GM12875 (cell line): ENCODE measurements at regions not wholly inside any gene's neighbourhood (a gene's known extent, or its start where the extent isn't known, plus 50 kb on each side); places are given as distances from the start of the nearest gene placed in this dataset.

Experiments used
- H3K4me3 ChIP-seq: one replicate; pipeline ENCODE4 v1.5.1; 2011; ENCODE audit warnings: low read depth, low read length, control low read depth
- TF ChIP-seq, protein P1 (sequence below): IDR thresholded peaks from 2 replicates; pipeline ENCODE4 v1.5.1; 2011; ENCODE audit warnings: low read depth, mild to moderate bottlenecking, control low read depth, inconsistent platforms, low read length, moderate library complexity, borderline replicate concordance; ENCODE audit not compliant: insufficient read depth

DNA sequence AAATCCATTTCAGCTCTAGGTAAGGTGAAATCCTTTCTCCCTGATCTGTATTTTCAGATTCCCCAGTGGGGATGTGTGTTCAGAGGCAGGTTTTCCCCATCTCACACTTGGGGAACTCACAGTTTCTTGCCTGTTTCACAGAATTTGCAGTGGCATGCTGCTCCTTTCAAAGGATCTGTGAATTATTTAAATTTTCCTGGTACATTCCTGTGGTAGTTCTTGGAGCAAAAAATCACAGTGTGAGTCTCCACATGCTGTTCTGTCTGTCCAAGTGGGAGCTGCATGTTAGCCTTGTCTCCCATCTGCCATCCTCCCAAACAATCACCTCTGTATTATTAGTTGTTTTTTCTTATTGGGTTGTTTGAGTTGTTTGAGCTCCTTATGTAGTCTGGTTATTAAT, 372.9 kb downstream of the ARL6IP6 start:
- TF ChIP-seq, protein P1, sequence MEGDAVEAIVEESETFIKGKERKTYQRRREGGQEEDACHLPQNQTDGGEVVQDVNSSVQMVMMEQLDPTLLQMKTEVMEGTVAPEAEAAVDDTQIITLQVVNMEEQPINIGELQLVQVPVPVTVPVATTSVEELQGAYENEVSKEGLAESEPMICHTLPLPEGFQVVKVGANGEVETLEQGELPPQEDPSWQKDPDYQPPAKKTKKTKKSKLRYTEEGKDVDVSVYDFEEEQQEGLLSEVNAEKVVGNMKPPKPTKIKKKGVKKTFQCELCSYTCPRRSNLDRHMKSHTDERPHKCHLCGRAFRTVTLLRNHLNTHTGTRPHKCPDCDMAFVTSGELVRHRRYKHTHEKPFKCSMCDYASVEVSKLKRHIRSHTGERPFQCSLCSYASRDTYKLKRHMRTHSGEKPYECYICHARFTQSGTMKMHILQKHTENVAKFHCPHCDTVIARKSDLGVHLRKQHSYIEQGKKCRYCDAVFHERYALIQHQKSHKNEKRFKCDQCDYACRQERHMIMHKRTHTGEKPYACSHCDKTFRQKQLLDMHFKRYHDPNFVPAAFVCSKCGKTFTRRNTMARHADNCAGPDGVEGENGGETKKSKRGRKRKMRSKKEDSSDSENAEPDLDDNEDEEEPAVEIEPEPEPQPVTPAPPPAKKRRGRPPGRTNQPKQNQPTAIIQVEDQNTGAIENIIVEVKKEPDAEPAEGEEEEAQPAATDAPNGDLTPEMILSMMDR = no peak
- no peak overlapping the region for H3K4me3 ChIP-seq

DNA sequence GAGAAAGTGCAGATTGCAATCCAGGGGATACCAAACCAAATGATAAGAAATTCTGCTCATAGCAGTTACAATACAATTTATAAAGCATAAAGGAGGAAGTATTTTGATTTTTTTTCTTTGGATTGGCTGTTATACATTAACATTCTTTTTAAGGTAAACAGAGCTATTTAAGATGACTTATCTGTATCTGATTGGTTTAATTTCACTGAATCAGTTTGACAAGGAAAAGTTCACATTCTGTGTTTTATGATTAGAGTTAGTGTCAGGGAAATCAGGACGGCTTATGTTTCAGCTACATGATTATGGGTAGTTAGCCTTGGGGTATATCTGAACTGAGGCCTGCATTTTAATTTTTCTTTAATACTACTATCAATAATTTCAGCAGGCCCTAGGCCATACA, 360.9 kb downstream of the ARL6IP6 start:
- TF ChIP-seq, protein P1 = no peak
- H3K4me3 ChIP-seq = no peak overlapping the region

DNA sequence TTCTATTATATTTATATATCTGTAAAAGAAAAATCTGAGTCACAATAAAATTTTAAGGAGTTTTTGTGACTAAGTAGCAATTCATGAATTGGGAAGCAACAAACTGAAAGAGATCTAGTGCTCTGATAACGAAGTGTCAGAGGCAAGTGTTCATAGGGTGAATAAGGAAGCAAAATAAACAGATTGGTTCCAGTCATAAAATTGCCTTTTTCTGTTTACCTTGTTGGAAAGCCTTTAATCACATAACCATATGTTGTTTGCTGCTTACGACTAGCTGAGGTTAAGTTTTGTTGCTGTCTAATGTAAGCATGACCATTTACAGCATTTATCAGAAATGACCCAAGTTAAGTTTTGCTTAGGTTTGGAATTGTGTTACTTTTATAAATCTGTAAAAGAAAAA, 358.9 kb downstream of the ARL6IP6 start:
- no peak overlapping the region for H3K4me3 ChIP-seq
- TF ChIP-seq, protein P1 = no peak

DNA sequence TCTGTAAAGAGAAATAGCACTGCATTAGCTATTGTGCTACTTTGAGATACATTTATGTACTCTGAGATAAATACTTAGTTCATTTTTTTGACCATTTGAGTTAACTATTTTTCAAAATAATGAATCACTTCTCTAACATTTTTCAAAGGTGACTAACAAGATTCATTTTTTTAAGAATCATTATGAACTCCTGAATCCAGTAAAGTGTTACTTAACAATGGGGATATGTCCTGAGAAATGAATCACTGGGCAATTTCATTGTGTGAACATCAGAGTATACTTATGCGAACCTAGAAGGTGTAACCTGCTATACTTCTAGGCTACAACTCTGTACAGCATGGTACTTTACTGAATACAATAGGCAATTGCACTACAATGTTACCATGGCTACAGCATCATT, 355.8 kb downstream of the ARL6IP6 start:
- TF ChIP-seq, protein P1 = no peak
- H3K4me3 ChIP-seq = no peak overlapping the region

DNA sequence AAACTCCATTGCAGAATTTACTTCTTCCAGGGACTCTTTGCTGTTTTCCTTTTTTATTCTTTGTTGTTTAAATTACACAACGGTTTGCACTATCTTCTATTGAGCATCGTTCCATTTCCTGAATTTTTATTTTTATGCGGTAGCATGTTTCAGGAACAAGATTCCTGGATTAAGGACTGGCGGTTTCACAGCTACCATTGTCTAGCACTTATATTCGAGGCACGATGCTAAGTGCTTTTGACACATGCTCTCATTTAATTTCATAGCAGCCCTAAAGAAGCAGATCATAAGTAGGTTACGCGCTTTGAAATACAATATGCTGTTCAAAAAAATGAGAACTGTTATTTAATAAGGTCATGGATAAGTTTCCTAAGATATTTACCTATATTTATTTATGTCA, 354.4 kb downstream of the ARL6IP6 start:
- no peak overlapping the region for H3K4me3 ChIP-seq
- TF ChIP-seq, protein P1 = no peak

DNA sequence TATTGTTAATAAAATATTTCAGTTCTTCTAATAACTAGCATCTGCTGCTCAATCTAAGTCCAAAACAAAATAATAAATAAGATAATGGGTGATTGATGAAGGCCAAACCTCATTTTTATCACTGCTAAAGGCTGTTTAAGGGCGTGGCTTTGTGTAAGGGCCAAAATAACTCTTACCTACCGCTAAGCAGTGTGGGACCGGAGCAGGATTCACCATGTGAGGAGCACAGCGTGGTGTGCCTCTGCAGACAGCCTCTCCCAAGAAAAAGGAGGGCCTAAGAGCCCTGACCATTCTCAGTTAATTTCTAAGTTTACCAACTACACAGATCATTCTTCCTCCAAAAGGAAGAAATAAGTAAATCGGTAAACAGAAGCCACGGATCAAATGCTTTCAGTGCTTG, 353.7 kb downstream of the ARL6IP6 start:
- no peak overlapping the region for H3K4me3 ChIP-seq
- TF ChIP-seq, protein P1 = no peak

DNA sequence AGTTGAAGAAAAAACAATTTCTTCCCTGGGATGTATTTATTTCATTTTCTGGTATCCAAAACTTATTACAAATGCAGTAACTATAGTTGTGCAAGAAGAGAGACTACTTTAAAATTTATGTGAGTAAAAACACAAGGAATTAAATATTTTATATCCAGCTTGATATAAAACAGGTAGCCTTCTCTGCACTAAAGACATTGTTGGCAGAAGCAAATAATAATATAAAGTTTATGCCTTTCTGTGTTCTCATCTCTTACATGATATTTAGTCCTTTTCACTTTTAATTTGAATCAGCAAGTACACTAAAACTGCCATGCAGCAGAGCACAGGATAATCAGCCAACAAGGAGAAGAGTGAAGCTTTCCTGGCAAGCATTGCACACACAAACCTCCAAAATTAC, 352.7 kb downstream of the ARL6IP6 start:
- H3K4me3 ChIP-seq = no peak overlapping the region
- TF ChIP-seq, protein P1 = no peak
